Thyroid gland (tissue), 4 donors: ENCODE measurements at regions not wholly inside any gene's neighbourhood (a gene's known extent, or its start where the extent isn't known, plus 50 kb on each side); places are given as distances from the start of the nearest gene placed in this dataset.

Experiments used
- DNase-seq, 2 donors: peaks; one replicate each; pipeline ENCODE4 v3.0.0-alpha.2; 2019
- H3K27ac ChIP-seq, 3 donors: fragments of 200-600 bp; sonication (generic); 1 replicate in 2 of 3; 2 replicates in 1 of 3; pipeline ENCODE4 v1.5.1; 2016 to 2019; ENCODE audit warnings: mild to moderate bottlenecking in 1 of 3, moderate library complexity in 1 of 3
- H3K27me3 ChIP-seq: fragments of 200-600 bp; sonication (generic); one replicate; pipeline ENCODE4 v1.5.1; 2019
- H3K36me3 ChIP-seq, 2 donors: fragments of 200-600 bp; sonication (generic); one replicate each; pipeline ENCODE4 v1.5.1; 2016 to 2019
- H3K4me1 ChIP-seq, 2 donors: fragments of 200-600 bp; sonication (generic); one replicate each; pipeline ENCODE4 v1.5.1; 2017 to 2019
- H3K4me3 ChIP-seq, 3 donors: fragments of 200-600 bp; sonication (generic); replicated peaks in 1 of 3; 1 replicate in 2 of 3; 2 replicates in 1 of 3; pipeline ENCODE4 v1.5.1; 2016; ENCODE audit warnings: mild to moderate bottlenecking in 1 of 3
- H3K9me3 ChIP-seq: fragments of 200-600 bp; sonication (generic); one replicate; pipeline ENCODE4 v1.5.1; 2017
- CTCF ChIP-seq, 6 experiments: fragments of 200-600 bp in 3 of 6; fragments of 450-650 bp in 3 of 6; sonication (generic) in 3 of 6; IDR thresholded peaks; one replicate each; pipeline ENCODE4 v1.5.1; 2016 to 2019; ENCODE audit warnings: antibody characterized with exemption in 6 of 6, mild to moderate bottlenecking in 2 of 6, inconsistent platforms in 1 of 6, moderate library complexity in 1 of 6
- POLR2A ChIP-seq, 2 donors: fragments of 450-650 bp; IDR thresholded peaks; one replicate each; pipeline ENCODE4 v1.6.1; 2017; ENCODE audit warnings: antibody characterized with exemption in 2 of 2, mild to moderate bottlenecking in 2 of 2, moderate library complexity in 1 of 2
- WGBS, 2 donors: methylation state at CpG; one replicate each; pipeline ENCODE4 v1.1.5; 2017; 5-methylcytosine and 5-hydroxymethylcytosine counted together
- intact Hi-C: fragments of 100-400 bp; cut with DNase I; formaldehyde crosslinking; loops from one replicate; pipeline ENCODE4 v1.15.1; 2023

DNA sequence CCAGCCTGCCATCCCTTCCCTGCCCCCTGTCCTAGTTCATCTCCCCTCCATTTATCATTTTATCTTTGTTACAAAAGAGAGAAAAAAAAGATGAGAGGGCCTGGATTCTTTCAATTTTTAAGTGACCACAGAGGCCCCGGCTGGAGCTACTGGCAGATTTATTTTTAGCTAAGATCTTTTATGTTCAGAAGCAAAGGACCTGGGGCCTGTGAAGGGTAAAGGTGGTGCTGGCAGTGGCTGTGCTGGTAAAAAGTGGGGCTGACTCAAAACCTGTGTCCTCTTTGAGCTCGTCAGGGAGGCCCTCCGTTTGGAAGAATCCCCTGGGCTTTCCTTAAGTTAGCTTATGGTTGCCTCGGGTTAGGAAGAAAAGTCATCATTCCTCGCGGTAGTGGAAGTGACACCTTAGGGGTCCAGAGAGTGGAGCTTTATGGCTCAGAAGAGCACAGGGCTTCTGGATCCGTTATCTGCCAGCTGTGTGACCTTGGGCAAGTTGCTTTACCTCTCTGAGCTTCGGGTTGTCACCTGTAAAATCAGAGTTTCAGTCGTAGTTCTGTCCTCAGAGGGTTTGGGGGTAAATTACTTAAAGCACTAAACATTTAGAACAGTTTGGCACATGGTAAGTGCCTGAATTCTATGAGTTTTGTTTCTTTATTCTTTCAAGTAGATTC is 923.8 kb upstream of the EEF2KMT start:
- Histone ChIP-seq H3K27me3 (no peaks in the 10 kb centered on the region), H3K4me1 (no peaks in the 10 kb centered on the region), H3K4me3 (no peak overlapping the region), H3K9me3 (no peaks in the 10 kb centered on the region), H3K36me3 (no peaks in the 10 kb centered on the region), H3K27ac (no peak overlapping the region)
- 64 to 67% methylated on average over 9 of the region's 9 CpGs for WGBS, 2 donors
- intact Hi-C loops: no loop called here
- DNase-seq: no peak
- TF ChIP-seq POLR2A (IDR thresholded peaks at IDR 0.05) (no peak), CTCF (IDR thresholded peaks at IDR 0.05) (no peak)

DNA sequence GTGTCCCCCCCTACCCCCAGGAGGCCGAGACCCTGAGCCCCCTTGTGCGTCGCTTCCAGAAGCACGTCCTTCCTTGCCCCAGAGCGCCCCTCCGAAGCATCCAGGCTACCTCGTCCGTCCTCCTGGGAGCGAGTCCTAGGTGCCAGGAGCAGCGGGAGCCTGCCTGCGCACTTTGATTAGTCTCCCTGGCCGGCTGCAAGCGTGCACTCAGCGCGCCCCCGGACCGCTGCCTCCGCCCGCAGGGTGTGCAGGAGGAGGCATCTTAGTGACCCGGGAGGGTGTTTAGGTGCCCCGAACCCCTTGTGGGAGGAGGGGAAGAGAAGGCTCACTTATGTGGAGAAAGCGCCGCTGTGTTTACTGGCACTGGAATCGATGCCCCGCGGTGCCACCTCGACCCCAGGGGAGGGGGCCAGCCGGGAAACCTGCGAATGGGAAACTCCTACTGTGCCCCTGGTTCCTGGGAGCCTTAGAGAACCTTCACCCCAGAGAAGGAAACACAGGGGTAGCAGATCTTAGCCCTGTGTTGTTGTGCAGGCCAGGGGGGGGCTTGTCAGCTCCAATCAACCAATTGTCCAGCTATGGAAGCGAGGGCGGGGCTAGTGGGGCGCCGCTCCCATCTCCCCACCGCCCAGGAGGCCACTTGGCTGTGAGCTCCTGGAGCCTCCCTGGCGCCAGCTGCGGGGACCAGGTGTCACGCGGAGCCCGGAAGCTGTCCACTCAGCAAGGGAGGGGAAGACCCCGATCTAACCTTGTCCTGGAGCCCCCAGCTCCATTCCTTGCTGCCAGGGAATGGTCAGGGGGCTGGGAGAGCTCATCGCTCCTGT is 922.8 kb upstream of the EEF2KMT start:
- WGBS, 2 donors: 8 to 15% methylated on average over 8 to 13 of the region's 41 CpGs
- no peak for DNase-seq

GRCh38 chr16:6019490-6019991 is 921.9 kb upstream of the EEF2KMT start:
- Histone ChIP-seq H3K9me3 (no peaks in the 10 kb centered on the region), H3K4me1 (no peaks in the 10 kb centered on the region), H3K4me3 (no peak overlapping the region), H3K27ac (no peak overlapping the region), H3K36me3 (no peaks in the 10 kb centered on the region), H3K27me3 (no peaks in the 10 kb centered on the region)
- no peak for TF ChIP-seq POLR2A (IDR thresholded peaks at IDR 0.05)
- TF ChIP-seq CTCF (IDR thresholded peaks at IDR 0.05): no peak
- intact Hi-C loops: no loop called here
- WGBS, 2 donors: 6 to 13% methylated on average over 7 to 22 of the region's 50 CpGs
- no peak for DNase-seq

More for the DNA sequence above, 922.8 kb upstream of the EEF2KMT start:
- no peak overlapping the region for H3K27ac ChIP-seq
- H3K4me1 ChIP-seq: no peaks in the 10 kb centered on the region
- H3K9me3 ChIP-seq: no peaks in the 10 kb centered on the region
- H3K27me3 ChIP-seq: no peaks in the 10 kb centered on the region
- H3K36me3 ChIP-seq: no peaks in the 10 kb centered on the region
- TF ChIP-seq POLR2A (IDR thresholded peaks at IDR 0.05) (no peak), CTCF (IDR thresholded peaks at IDR 0.05) (no peak)
- intact Hi-C loops: no loop called here
- H3K4me3 ChIP-seq: no peak overlapping the region

GRCh38 chr16:6018848-6019489 is 921.4 kb upstream of the EEF2KMT start:
- intact Hi-C loops: no loop called here
- no peak overlapping the region for H3K27ac ChIP-seq
- no peaks in the 10 kb centered on the region for H3K36me3 ChIP-seq
- no peaks in the 10 kb centered on the region for H3K9me3 ChIP-seq
- no peak for TF ChIP-seq CTCF (IDR thresholded peaks at IDR 0.05)
- no peak for TF ChIP-seq POLR2A (IDR thresholded peaks at IDR 0.05)
- no peaks in the 10 kb centered on the region for H3K27me3 ChIP-seq
- no peak overlapping the region for H3K4me3 ChIP-seq
- H3K4me1 ChIP-seq: no peaks in the 10 kb centered on the region
- no peak for DNase-seq
- 1 to 2% methylated on average over 50 to 51 of the region's 59 CpGs for WGBS, 2 donors
